ENCODE measurements at regions not wholly inside any gene's neighbourhood (a gene's known extent, or its start where the extent isn't known, plus 50 kb on each side); places are given as distances from the start of the nearest gene placed in this dataset.

GRCh38 chr16:63907251-63907650 lies 1214.6 kb downstream of the CDH11 start:
- TF ChIP-seq CTCF (IDR thresholded peaks at IDR 0.05) (no peak), POLR2A (IDR thresholded peaks at IDR 0.05) (no peak)

Measured in uterus (tissue), 2 donors.